ENCODE measurements at regions not wholly inside any gene's neighbourhood (a gene's known extent, or its start where the extent isn't known, plus 50 kb on each side); places are given as distances from the start of the nearest gene placed in this dataset.
"Not testable (repeated sequence)": the region's sequence is repeated elsewhere in the genome, so short reads cannot be mapped to it uniquely, and the experiment has no call there.

- H3K4me1 Mint-ChIP-seq (ENCODE audit: low read depth): no peaks in the 10 kb centered on the region
- no peaks in the 10 kb centered on the region for H3K36me3 Mint-ChIP-seq (ENCODE audit: low read depth)
- H3K9me3 Mint-ChIP-seq: no peaks in the 10 kb centered on the region
- H3K4me3 Mint-ChIP-seq: no peak overlapping the region
- no peaks in the 10 kb centered on the region for H3K27me3 Mint-ChIP-seq (ENCODE audit: low read depth)
- H3K27ac Mint-ChIP-seq: no peak overlapping the region
These were observed 53.5 kb downstream of the PAGE2 start for GRCh38 chrX:55142206-55142918.

DNA sequence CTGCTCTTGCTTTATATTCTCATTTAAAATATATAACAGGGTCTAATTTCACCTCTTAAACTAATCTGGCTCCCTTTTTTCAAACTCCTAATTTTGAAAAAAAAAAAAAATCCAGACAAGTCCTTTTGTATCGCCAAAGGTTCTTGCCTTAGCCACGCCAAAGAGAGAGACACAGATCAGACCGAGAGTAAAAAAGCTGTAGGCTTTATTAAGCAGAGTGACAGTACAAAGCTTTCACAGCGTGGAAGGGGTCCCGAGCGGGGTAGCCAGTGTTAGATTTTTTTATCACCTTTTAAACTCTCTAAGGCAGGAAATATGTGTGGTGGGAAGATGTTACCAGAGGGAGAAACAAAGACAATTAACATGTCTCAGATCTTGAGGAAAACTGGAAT, 54.1 kb downstream of the PAGE2 start:
- no peaks in the 10 kb centered on the region for H3K36me3 Mint-ChIP-seq (ENCODE audit: low read depth)
- no peaks in the 10 kb centered on the region for H3K4me1 Mint-ChIP-seq (ENCODE audit: low read depth)
- H3K27ac Mint-ChIP-seq: no peak overlapping the region
- no peak overlapping the region for H3K4me3 Mint-ChIP-seq
- no peaks in the 10 kb centered on the region for H3K27me3 Mint-ChIP-seq (ENCODE audit: low read depth)
- no peaks in the 10 kb centered on the region for H3K9me3 Mint-ChIP-seq

DNA sequence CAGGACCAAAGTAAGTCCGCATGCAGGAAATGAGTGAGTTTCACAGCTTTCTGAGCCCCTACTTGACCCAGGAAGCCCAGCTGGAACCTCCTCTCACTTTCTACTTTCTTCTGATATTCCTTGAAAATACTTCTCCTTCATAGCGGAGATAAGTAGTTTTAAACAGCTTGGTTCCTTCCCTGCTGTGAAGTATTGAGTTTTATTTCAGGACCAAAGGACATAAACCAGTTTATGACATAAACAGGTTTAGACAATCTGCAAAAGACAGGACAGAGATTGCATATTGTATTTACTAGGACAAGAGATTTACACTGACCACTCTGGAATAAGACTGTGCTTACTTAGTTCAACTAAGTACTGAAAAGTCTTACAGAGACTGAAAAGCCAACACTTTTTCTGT, 54.8 kb downstream of the PAGE2 start:
- Mint-ChIP-seq H3K4me3 (no peak overlapping the region), H3K9me3 (no peaks in the 10 kb centered on the region), H3K4me1 (ENCODE audit: low read depth) (no peaks in the 10 kb centered on the region), H3K27ac (no peak overlapping the region), H3K27me3 (ENCODE audit: low read depth) (no peaks in the 10 kb centered on the region), H3K36me3 (ENCODE audit: low read depth) (no peaks in the 10 kb centered on the region)

GRCh38 chrX:55144697-55145096, 55.9 kb downstream of the PAGE2 start:
- Mint-ChIP-seq H3K4me1 (ENCODE audit: low read depth) (no peaks in the 10 kb centered on the region), H3K27ac (no peak overlapping the region), H3K36me3 (ENCODE audit: low read depth) (no peaks in the 10 kb centered on the region), H3K4me3 (no peak overlapping the region), H3K9me3 (no peaks in the 10 kb centered on the region), H3K27me3 (ENCODE audit: low read depth) (no peaks in the 10 kb centered on the region)

DNA sequence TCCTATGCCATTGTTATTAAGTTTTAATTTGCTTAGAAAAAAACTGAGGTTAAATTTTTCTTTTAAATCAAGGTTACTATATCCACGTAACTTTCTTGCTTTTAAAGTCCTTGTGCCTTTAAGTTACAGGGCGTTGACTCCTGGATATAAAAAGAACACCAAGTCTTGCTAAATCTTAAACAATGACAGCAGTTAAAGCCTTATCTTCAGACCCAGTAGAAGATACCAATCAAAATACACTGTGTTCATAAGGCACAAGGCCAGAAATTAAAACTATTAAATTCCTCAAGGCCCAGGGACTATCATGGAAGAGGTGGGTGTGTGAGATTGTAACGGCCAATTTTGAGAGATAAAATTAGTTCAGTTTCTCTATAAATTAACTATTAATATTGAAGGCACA, 60.4 kb downstream of the PAGE2 start:
- Mint-ChIP-seq H3K4me3 (no peak overlapping the region), H3K4me1 (ENCODE audit: low read depth) (no peaks in the 10 kb centered on the region), H3K9me3 (no peaks in the 10 kb centered on the region), H3K36me3 (ENCODE audit: low read depth) (no peaks in the 10 kb centered on the region), H3K27ac (no peak overlapping the region), H3K27me3 (ENCODE audit: low read depth) (no peaks in the 10 kb centered on the region)

DNA sequence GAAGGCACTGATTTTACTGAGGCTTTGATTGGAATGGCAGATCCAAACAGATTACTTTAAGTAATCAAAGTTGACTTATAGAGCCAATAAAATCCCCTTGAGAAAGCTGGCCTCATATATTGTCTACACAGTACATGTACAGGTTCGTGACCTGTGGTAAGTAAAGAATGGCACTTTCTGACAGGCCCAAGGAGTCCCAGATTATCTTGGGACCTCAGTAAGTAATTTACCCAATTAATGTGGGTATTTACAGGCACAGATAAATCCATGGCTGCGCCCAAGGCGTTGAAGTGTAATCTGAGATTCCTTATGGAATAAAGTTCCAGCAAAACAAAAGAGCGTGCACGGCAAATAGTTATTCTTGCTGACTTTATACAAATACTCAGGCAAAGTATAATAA, 62.4 kb downstream of the PAGE2 start:
- Mint-ChIP-seq H3K36me3 (ENCODE audit: low read depth) (no peaks in the 10 kb centered on the region), H3K9me3 (no peaks in the 10 kb centered on the region), H3K4me3 (no peak overlapping the region), H3K4me1 (ENCODE audit: low read depth) (no peaks in the 10 kb centered on the region), H3K27me3 (ENCODE audit: low read depth) (no peaks in the 10 kb centered on the region), H3K27ac (no peak overlapping the region)

DNA sequence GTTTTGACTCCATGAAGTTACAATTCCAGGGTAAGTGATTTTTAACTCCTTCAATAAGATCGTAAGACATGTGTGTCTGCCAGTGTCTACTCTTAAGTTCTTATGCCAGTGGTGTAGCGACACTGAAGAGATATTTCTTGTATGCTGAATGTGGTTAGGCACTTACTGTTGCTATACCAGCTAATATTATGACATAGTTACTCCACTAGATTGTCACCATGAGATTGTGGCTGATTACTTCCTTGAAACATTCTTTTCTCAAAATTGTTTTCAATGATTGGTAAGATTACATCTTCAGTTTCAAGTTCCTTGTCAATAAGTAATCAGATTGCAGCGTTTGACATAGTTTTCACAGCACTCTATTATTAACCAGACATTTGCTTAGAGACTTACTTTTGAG, 60.6 kb upstream of the PAGE5 start:
- Mint-ChIP-seq H3K9me3 (no peaks in the 10 kb centered on the region), H3K27ac (no peak overlapping the region), H3K27me3 (ENCODE audit: low read depth) (no peaks in the 10 kb centered on the region), H3K36me3 (ENCODE audit: low read depth) (no peaks in the 10 kb centered on the region), H3K4me1 (ENCODE audit: low read depth) (peaks cover 8% of the 10 kb centered on the region), H3K4me3 (no peak overlapping the region)

DNA sequence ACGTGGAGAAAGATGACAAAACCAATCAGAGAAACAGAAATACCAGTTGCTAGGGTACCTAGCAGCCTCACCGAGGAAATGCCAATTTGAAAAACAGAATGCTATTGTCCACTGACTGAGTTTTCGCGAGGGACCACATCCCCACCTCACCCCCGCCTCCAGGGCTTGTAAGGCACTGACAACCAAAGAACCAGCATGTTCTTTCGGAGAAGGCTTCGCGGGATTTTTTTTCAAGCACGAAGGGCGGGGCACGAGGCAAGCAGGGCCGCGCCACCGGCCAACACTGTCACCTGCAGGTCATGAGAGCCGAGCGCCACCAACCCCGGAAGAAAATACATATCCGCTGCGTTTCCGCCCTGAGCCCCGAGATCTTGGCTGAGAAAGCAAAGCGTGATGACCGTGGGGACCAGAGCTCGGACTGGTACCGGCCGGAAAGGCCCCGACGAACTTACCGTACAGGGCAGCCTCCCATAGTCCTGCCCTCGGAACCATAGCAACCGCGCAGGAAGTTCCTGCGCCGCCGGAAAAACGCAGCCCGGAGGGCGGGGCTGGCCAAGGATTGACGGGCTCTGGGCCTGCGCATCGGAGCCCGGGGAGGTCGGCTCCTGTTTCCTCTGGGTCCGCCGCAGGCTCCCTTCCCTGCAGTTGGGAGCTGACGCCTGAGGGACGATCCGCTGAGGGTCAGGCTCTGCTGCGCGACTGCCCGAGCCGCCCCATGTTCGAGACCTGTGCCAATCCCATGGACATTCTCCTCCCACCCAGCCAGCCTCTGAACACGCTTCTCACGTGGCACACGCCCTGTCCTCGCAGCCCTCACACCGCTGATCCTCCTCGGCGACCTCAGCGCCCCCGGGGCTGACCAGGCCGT, 59.2 kb upstream of the PAGE5 start:
- Mint-ChIP-seq H3K9me3 (no peaks in the 10 kb centered on the region), H3K4me1 (ENCODE audit: low read depth) (peaks cover 8% of the 10 kb centered on the region), H3K27ac (peak overlapping the region; percentile 92), H3K4me3 (peak overlapping the region; percentile 93), H3K36me3 (ENCODE audit: low read depth) (no peaks in the 10 kb centered on the region), H3K27me3 (ENCODE audit: low read depth) (peaks cover 12% of the 10 kb centered on the region)

- Mint-ChIP-seq H3K4me3 (peak overlapping the region; percentile 93), H3K27ac (peak overlapping the region; percentile 92), H3K9me3 (no peaks in the 10 kb centered on the region), H3K27me3 (ENCODE audit: low read depth) (peaks cover 12% of the 10 kb centered on the region), H3K4me1 (ENCODE audit: low read depth) (peaks cover 8% of the 10 kb centered on the region), H3K36me3 (ENCODE audit: low read depth) (no peaks in the 10 kb centered on the region)
These were observed 58.6 kb upstream of the PAGE5 start for GRCh38 chrX:55161581-55161980.

- Mint-ChIP-seq H3K27ac (no peak overlapping the region), H3K4me1 (ENCODE audit: low read depth) (peaks cover 8% of the 10 kb centered on the region), H3K27me3 (ENCODE audit: low read depth) (peaks cover 12% of the 10 kb centered on the region)
These were observed 57.0 kb upstream of the PAGE5 start for GRCh38 chrX:55163171-55163570.

DNA sequence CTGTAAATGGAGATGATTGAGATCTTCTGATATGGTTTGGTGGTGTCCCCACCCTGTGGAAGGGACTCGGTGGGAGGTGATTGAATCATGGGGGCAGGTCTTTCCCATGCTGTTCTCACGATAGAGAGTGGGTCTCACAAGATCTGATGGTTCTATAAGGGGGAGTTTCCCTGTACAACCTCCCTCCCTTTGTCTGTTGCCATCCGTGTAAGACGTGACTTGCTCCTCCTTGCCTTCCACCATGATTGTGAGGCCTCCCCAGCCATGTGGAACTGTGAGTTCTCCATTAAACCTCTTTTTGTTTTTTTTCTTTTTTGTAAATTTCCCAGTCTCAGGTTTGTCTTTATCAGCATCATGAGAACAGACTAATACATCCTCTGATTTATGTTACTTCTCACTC, 55.1 kb upstream of the PAGE5 start:
- H3K4me1 Mint-ChIP-seq (ENCODE audit: low read depth); H3K4me3 Mint-ChIP-seq; H3K9me3 Mint-ChIP-seq; H3K36me3 Mint-ChIP-seq (ENCODE audit: low read depth); H3K27ac Mint-ChIP-seq: not testable (repeated sequence)
- H3K27me3 Mint-ChIP-seq (ENCODE audit: low read depth): peaks cover 12% of the 10 kb centered on the region

More at GRCh38 chrX:55163171-55163570, 57.0 kb upstream of the PAGE5 start:
- Mint-ChIP-seq H3K4me3 (no peak overlapping the region), H3K36me3 (ENCODE audit: low read depth) (no peaks in the 10 kb centered on the region), H3K9me3 (no peaks in the 10 kb centered on the region)

DNA sequence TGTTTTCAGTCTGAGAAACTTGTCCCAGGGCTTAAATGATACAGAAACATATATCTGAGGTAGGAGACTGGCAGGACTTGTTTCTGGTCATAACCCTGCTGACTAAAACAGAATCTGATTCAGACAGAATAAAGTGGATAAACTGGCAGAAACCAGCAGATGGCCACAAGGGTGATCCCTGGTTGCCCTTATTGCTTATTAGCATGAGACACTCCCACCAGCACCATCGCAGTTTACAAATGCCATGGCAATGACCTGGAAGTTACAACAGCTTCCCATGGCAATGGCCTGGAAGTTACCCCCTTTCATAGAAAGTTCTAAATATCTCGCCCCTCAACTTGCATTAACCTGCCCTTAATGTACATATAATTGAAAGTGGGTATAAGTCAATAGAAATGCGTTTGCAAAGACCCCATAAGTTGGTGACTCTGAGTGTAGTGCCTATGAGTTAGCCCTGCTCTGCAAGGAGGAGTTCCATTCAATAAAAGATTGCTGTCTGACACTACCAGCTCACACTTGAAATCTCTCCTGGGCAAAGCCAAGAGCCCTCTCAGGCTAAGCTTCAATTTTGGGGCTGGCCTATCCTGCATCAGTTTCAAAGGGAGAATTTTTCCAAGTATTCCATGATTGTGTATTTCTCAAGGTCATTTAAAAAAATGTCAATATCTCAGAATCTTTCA, 52.9 kb upstream of the PAGE5 start:
- Mint-ChIP-seq H3K4me1 (ENCODE audit: low read depth) (peaks cover 3% of the 10 kb centered on the region), H3K9me3 (no peaks in the 10 kb centered on the region), H3K36me3 (ENCODE audit: low read depth) (no peaks in the 10 kb centered on the region), H3K27ac (no peak overlapping the region), H3K27me3 (ENCODE audit: low read depth) (peaks cover 12% of the 10 kb centered on the region), H3K4me3 (no peak overlapping the region)

DNA sequence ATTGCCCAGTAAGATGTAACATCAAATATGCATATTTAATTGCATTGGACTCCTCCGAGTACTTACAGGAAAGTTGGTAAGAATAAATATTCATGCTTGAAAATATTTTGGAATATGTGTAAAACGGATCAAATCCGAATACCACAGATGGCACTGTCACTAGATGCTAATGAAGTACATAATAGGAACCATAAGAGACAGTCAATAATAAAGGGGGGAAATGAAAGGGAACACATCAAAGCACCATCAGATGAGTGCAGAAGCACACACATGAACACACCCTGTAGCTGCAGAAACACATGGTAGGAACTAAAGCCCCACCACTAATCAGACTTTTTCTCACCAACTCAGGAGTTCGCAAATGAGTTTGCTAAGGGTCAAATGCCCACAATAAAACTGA, 52.2 kb upstream of the PAGE5 start:
- H3K9me3 Mint-ChIP-seq: no peaks in the 10 kb centered on the region
- H3K27me3 Mint-ChIP-seq (ENCODE audit: low read depth): peaks cover 12% of the 10 kb centered on the region
- H3K4me3 Mint-ChIP-seq: no peak overlapping the region
- no peaks in the 10 kb centered on the region for H3K36me3 Mint-ChIP-seq (ENCODE audit: low read depth)
- no peak overlapping the region for H3K27ac Mint-ChIP-seq
- H3K4me1 Mint-ChIP-seq (ENCODE audit: low read depth): no peaks in the 10 kb centered on the region

DNA sequence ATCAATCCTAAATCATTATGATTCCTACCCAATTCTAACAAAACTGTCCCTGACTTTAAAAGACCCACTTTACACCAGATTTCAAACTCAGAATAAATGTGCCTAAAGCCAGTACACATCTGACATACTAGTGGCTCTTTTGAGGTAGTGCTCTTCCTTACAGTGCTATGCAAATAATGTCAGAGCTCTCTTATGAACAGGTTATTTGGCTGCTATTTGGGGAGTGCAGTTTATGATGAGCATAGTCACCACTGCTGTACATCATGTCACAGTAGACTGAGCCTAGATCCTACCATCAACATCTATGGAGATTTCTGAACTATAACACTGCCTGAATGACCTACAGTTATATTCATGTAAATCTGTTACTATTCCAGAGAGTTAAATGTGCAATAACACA, 50.4 kb upstream of the PAGE5 start:
- no peaks in the 10 kb centered on the region for H3K9me3 Mint-ChIP-seq
- H3K4me1 Mint-ChIP-seq (ENCODE audit: low read depth): no peaks in the 10 kb centered on the region
- peaks cover 10% of the 10 kb centered on the region for H3K27me3 Mint-ChIP-seq (ENCODE audit: low read depth)
- no peak overlapping the region for H3K4me3 Mint-ChIP-seq
- H3K27ac Mint-ChIP-seq: no peak overlapping the region
- no peaks in the 10 kb centered on the region for H3K36me3 Mint-ChIP-seq (ENCODE audit: low read depth)

All from T-helper 1 cell treated with Interleukin-12 subunit alpha and Interleukin-12 subunit beta and Interleukin-4 antibody, amounts not matched to agents 30 μg/mL and 1 μg/mL, for 36 hours (primary cell).